GM23338 (cell line): ENCODE measurements at regions not wholly inside any gene's neighbourhood (a gene's known extent, or its start where the extent isn't known, plus 50 kb on each side); places are given as distances from the start of the nearest gene placed in this dataset.

ENCODE experiments used
- ATAC-seq: fragments of 200-7000 bp; cut with Tn5 transposase; 3 replicates; pipeline ENCODE4 v1.9.1; 2020
- DNase-seq: peaks from one replicate; pipeline ENCODE4 v3.0.0-alpha.2; 2015; ENCODE audit warnings: low spot score
- H2AFZ ChIP-seq: fragments of 200-600 bp; sonication (generic); 2 replicates; pipeline ENCODE4 v1.8.0; 2016; ENCODE audit warnings: antibody characterized with exemption, mild to moderate bottlenecking, moderate library complexity
- H3F3A ChIP-seq: fragments of 200-600 bp; sonication (generic); replicated peaks from 2 replicates; pipeline ENCODE4 v1.8.0; 2017; ENCODE audit warnings: antibody characterized with exemption, mixed run types, low read depth
- H3K27ac ChIP-seq: fragments of 200-600 bp; sonication (generic); 2 replicates; pipeline ENCODE4 v1.6.1; 2016; ENCODE audit warnings: low read depth
- H3K27me3 ChIP-seq: fragments of 200-600 bp; sonication (generic); 2 replicates; pipeline ENCODE4 v1.8.0; 2016; ENCODE audit warnings: mild to moderate bottlenecking, mixed run types, moderate library complexity; ENCODE audit not compliant: insufficient read depth
- H3K36me3 ChIP-seq: fragments of 200-600 bp; sonication (generic); 2 replicates; pipeline ENCODE4 v1.8.0; 2016; ENCODE audit warnings: mild to moderate bottlenecking; ENCODE audit not compliant: insufficient read depth
- H3K4me1 ChIP-seq: fragments of 200-600 bp; sonication (generic); 2 replicates; pipeline ENCODE4 v1.8.0; 2016; ENCODE audit warnings: mild to moderate bottlenecking, moderate library complexity; ENCODE audit not compliant: insufficient read depth
- H3K4me2 ChIP-seq: fragments of 200-600 bp; sonication (generic); 2 replicates; pipeline ENCODE4 v1.7.1; 2017; ENCODE audit warnings: mixed run types
- H3K4me3 ChIP-seq: fragments of 200-600 bp; sonication (generic); 2 replicates; pipeline ENCODE4 v1.6.1; 2016; ENCODE audit warnings: mixed run types
- H3K79me2 ChIP-seq: fragments of 200-600 bp; sonication (generic); replicated peaks from 2 replicates; pipeline ENCODE4 v1.8.0; 2017; ENCODE audit warnings: mild to moderate bottlenecking; ENCODE audit not compliant: insufficient read depth
- H3K9me2 ChIP-seq: fragments of 200-600 bp; sonication (generic); 2 replicates; pipeline ENCODE4 v1.8.0; 2017; ENCODE audit not compliant: insufficient read depth
- H4K20me1 ChIP-seq: fragments of 200-600 bp; sonication (generic); replicated peaks from 2 replicates; pipeline ENCODE4 v1.8.0; 2017; ENCODE audit warnings: mild to moderate bottlenecking; ENCODE audit not compliant: insufficient read depth
- H3K27ac Mint-ChIP-seq: 2 replicates; pipeline ENCODE4 v1.8.0; 2020; ENCODE audit warnings: inconsistent platforms, mild to moderate bottlenecking, moderate library complexity, mixed read lengths
- H3K27me3 Mint-ChIP-seq: 3 replicates; pipeline ENCODE4 v1.8.0; 2022; ENCODE audit warnings: low read depth, mild to moderate bottlenecking, moderate library complexity, mixed read lengths, inconsistent platforms; ENCODE audit not compliant: insufficient read depth, poor library complexity
- H3K36me3 Mint-ChIP-seq: 3 replicates; pipeline ENCODE4 v1.8.0; 2021; ENCODE audit warnings: low read depth, mild to moderate bottlenecking, inconsistent platforms, moderate library complexity, mixed read lengths
- H3K4me1 Mint-ChIP-seq: 3 replicates; pipeline ENCODE4 v1.8.0; 2020; ENCODE audit warnings: mild to moderate bottlenecking, inconsistent platforms, mixed read lengths
- H3K4me3 Mint-ChIP-seq: 3 replicates; pipeline ENCODE4 v1.8.0; 2021; ENCODE audit warnings: moderate library complexity, mild to moderate bottlenecking, inconsistent platforms, mixed read lengths
- H3K9me3 Mint-ChIP-seq: 3 replicates; pipeline ENCODE4 v1.8.0; 2020; ENCODE audit warnings: moderate library complexity, mild to moderate bottlenecking, inconsistent platforms, mixed read lengths
- CREB1 ChIP-seq: fragments of 250-450 bp; sonication (Bioruptor Pico); IDR thresholded peaks from 2 replicates; pipeline ENCODE4 v1.5.0; 2020; ENCODE audit warnings: low read depth, mild to moderate bottlenecking, moderate library complexity
- CTCF ChIP-seq, 2 experiments: fragments of 200-600 bp in 1 of 2; sonication (generic) in 1 of 2; conservative IDR thresholded peaks; 2 replicates each; pipeline versions ENCODE4 v1.5.1 to v1.6.1; 2016 to 2017; ENCODE audit warnings: antibody characterized with exemption in 2 of 2, low read depth in 2 of 2, mild to moderate bottlenecking in 2 of 2, moderate library complexity in 1 of 2
- EZH2phosphoT487 ChIP-seq: fragments of 200-600 bp; sonication (generic); IDR thresholded peaks from one replicate; pipeline ENCODE4 v1.8.1; 2018; ENCODE audit warnings: antibody characterized with exemption; ENCODE audit not compliant: unreplicated experiment
- JUNB ChIP-seq: IDR thresholded peaks from one replicate; pipeline ENCODE4 v1.6.1; 2016; ENCODE audit warnings: antibody characterized with exemption; ENCODE audit not compliant: unreplicated experiment
- NANOG ChIP-seq: IDR thresholded peaks from 2 replicates; pipeline ENCODE4 v1.6.1; 2016; ENCODE audit warnings: antibody characterized with exemption, borderline replicate concordance
- POLR2AphosphoS5 ChIP-seq: IDR thresholded peaks from 2 replicates; pipeline ENCODE4 v1.6.1; 2016; ENCODE audit warnings: antibody characterized with exemption, low read depth
- REST ChIP-seq: IDR thresholded peaks from one replicate; pipeline ENCODE4 v1.6.1; 2018; ENCODE audit warnings: antibody characterized with exemption; ENCODE audit not compliant: unreplicated experiment
- STAT1 ChIP-seq: IDR thresholded peaks from one replicate; pipeline ENCODE4 v1.6.1; 2016; ENCODE audit warnings: antibody characterized with exemption; ENCODE audit not compliant: unreplicated experiment
- ZNF114 ChIP-seq: fragments of 250-450 bp; sonication (Bioruptor Pico); IDR thresholded peaks from 2 replicates; pipeline ENCODE4 v1.5.0; 2020; ENCODE audit warnings: mild to moderate bottlenecking, moderate library complexity
- TF ChIP-seq, protein P1 (sequence below): fragments of 250-450 bp; sonication (Bioruptor Pico); IDR thresholded peaks from 2 replicates; pipeline ENCODE4 v1.5.0; 2020; ENCODE audit warnings: mild to moderate bottlenecking, moderate library complexity

DNA sequence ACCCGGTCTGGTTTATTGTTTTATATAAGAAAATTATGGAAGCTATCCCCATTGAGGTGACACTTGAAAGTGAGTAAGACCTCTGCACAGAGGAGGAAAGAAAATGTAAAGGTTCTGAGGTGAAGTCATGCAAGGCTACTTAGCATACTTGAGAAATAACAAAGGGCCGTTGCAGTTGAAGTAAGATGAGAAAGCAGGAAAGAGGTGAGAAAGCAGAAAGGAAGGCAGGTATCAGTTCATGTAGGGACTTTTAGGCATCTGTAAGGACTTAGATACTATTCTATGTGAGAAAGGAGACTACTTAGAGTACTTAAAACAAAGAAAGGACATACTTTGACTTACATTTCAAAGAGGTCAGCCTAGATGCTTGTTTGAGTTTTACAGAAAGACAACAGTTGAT is 84.7 kb downstream of the CASP12 start:
- no peaks in the 10 kb centered on the region for H3K79me2 ChIP-seq
- DNase-seq = peak; percentile 70
- H3K27me3 ChIP-seq = no peaks in the 10 kb centered on the region
- no peak overlapping the region for H3K4me3 ChIP-seq
- no peaks in the 10 kb centered on the region for H3K36me3 ChIP-seq
- no peaks in the 10 kb centered on the region for H3K4me1 ChIP-seq
- no peaks in the 10 kb centered on the region; the same call in 1 of the 2 replicates for H3K9me2 ChIP-seq
- ATAC-seq = peak; percentile 88
- peak; percentile 43; the same call in 1 of the 2 replicates for TF ChIP-seq NANOG
- TF ChIP-seq, protein P1, sequence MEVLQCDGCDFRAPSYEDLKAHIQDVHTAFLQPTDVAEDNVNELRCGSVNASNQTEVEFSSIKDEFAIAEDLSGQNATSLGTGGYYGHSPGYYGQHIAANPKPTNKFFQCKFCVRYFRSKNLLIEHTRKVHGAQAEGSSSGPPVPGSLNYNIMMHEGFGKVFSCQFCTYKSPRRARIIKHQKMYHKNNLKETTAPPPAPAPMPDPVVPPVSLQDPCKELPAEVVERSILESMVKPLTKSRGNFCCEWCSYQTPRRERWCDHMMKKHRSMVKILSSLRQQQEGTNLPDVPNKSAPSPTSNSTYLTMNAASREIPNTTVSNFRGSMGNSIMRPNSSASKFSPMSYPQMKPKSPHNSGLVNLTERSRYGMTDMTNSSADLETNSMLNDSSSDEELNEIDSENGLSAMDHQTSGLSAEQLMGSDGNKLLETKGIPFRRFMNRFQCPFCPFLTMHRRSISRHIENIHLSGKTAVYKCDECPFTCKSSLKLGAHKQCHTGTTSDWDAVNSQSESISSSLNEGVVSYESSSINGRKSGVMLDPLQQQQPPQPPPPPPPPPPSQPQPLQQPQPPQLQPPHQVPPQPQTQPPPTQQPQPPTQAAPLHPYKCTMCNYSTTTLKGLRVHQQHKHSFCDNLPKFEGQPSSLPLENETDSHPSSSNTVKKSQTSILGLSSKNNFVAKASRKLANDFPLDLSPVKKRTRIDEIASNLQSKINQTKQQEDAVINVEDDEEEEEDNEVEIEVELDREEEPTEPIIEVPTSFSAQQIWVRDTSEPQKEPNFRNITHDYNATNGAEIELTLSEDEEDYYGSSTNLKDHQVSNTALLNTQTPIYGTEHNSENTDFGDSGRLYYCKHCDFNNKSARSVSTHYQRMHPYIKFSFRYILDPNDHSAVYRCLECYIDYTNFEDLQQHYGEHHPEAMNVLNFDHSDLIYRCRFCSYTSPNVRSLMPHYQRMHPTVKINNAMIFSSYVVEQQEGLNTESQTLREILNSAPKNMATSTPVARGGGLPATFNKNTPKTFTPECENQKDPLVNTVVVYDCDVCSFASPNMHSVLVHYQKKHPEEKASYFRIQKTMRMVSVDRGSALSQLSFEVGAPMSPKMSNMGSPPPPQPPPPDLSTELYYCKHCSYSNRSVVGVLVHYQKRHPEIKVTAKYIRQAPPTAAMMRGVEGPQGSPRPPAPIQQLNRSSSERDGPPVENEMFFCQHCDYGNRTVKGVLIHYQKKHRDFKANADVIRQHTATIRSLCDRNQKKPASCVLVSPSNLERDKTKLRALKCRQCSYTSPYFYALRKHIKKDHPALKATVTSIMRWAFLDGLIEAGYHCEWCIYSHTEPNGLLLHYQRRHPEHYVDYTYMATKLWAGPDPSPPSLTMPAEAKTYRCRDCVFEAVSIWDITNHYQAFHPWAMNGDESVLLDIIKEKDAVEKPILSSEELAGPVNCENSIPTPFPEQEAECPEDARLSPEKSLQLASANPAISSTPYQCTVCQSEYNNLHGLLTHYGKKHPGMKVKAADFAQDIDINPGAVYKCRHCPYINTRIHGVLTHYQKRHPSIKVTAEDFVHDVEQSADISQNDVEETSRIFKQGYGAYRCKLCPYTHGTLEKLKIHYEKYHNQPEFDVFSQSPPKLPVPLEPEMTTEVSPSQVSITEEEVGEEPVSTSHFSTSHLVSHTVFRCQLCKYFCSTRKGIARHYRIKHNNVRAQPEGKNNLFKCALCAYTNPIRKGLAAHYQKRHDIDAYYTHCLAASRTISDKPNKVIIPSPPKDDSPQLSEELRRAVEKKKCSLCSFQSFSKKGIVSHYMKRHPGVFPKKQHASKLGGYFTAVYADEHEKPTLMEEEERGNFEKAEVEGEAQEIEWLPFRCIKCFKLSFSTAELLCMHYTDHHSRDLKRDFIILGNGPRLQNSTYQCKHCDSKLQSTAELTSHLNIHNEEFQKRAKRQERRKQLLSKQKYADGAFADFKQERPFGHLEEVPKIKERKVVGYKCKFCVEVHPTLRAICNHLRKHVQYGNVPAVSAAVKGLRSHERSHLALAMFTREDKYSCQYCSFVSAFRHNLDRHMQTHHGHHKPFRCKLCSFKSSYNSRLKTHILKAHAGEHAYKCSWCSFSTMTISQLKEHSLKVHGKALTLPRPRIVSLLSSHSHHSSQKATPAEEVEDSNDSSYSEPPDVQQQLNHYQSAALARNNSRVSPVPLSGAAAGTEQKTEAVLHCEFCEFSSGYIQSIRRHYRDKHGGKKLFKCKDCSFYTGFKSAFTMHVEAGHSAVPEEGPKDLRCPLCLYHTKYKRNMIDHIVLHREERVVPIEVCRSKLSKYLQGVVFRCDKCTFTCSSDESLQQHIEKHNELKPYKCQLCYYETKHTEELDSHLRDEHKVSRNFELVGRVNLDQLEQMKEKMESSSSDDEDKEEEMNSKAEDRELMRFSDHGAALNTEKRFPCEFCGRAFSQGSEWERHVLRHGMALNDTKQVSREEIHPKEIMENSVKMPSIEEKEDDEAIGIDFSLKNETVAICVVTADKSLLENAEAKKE (CRISPR knock-in tag) = peak; percentile 98
- TF ChIP-seq ZNF114 = no peak
- TF ChIP-seq POLR2AphosphoS5 = no peak
- TF ChIP-seq JUNB = no peak
- TF ChIP-seq CREB1 (CRISPR knock-in tag) = no peak
- no peak for TF ChIP-seq STAT1
- TF ChIP-seq REST = no peak
- TF ChIP-seq EZH2phosphoT487 = no peak
- no peak for TF ChIP-seq CTCF (conservative IDR thresholded peaks at IDR 0.05; ENCODE audit: low read depth in 2 of 2)
- H3K4me2 ChIP-seq = no peak overlapping the region
- H4K20me1 ChIP-seq = no peaks in the 10 kb centered on the region
- H3K9me3 Mint-ChIP-seq = no peaks in the 10 kb centered on the region
- H3K27me3 Mint-ChIP-seq = peaks cover 1% of the 10 kb centered on the region
- H3F3A ChIP-seq = no peaks in the 10 kb centered on the region
- H3K4me1 Mint-ChIP-seq = peaks cover 10% of the 10 kb centered on the region
- no peak overlapping the region for H3K27ac Mint-ChIP-seq
- H2AFZ ChIP-seq = no peak overlapping the region
- no peaks in the 10 kb centered on the region for H3K36me3 Mint-ChIP-seq
- no peak overlapping the region for H3K4me3 Mint-ChIP-seq
- no peak overlapping the region for H3K27ac ChIP-seq
